RWPE2 (cell line): ENCODE measurements at regions not wholly inside any gene's neighbourhood (a gene's known extent, or its start where the extent isn't known, plus 50 kb on each side); places are given as distances from the start of the nearest gene placed in this dataset.

ENCODE experiments used
- ATAC-seq: fragments of 200-7000 bp; cut with Tn5 transposase; 3 replicates; pipeline ENCODE4 v1.9.1; 2021; ENCODE audit warnings: low read depth
- DNase-seq: peaks from one replicate; pipeline ENCODE4 v3.0.0-alpha.2; 2020; ENCODE audit warnings: low spot score
- H3K27ac ChIP-seq: fragments of 450-650 bp; 2 replicates; pipeline ENCODE4 v1.5.1; 2017; ENCODE audit warnings: mild to moderate bottlenecking; ENCODE audit not compliant: poor library complexity, severe bottlenecking
- H3K27me3 ChIP-seq: fragments of 250-450 bp; sonication (Bioruptor Pico); 2 replicates; pipeline ENCODE4 v1.5.1; 2021; ENCODE audit warnings: mild to moderate bottlenecking, moderate library complexity; ENCODE audit not compliant: insufficient read depth, poor library complexity, severe bottlenecking
- H3K36me3 ChIP-seq: fragments of 250-450 bp; sonication (Bioruptor Pico); 2 replicates; pipeline ENCODE4 v1.5.1; 2020; ENCODE audit warnings: low read depth, mild to moderate bottlenecking, moderate library complexity
- H3K4me1 ChIP-seq: fragments of 250-450 bp; sonication (Bioruptor Pico); 2 replicates; pipeline ENCODE4 v1.5.1; 2021; ENCODE audit warnings: mild to moderate bottlenecking, moderate library complexity; ENCODE audit not compliant: insufficient read depth, poor library complexity, severe bottlenecking
- H3K4me3 ChIP-seq: fragments of 250-450 bp; sonication (Bioruptor Pico); 2 replicates; pipeline ENCODE4 v1.5.1; 2021; ENCODE audit warnings: mild to moderate bottlenecking, moderate library complexity; ENCODE audit not compliant: severe bottlenecking
- H3K9me3 ChIP-seq: fragments of 250-450 bp; sonication (Bioruptor Pico); 2 replicates; pipeline ENCODE4 v1.5.1; 2021; ENCODE audit warnings: mild to moderate bottlenecking, moderate library complexity; ENCODE audit not compliant: severe bottlenecking
- CTCF ChIP-seq: fragments of 450-650 bp; IDR thresholded peaks from one replicate; pipeline ENCODE4 v1.5.1; 2017; ENCODE audit warnings: mild to moderate bottlenecking, moderate library complexity; ENCODE audit not compliant: poor library complexity, severe bottlenecking

DNA sequence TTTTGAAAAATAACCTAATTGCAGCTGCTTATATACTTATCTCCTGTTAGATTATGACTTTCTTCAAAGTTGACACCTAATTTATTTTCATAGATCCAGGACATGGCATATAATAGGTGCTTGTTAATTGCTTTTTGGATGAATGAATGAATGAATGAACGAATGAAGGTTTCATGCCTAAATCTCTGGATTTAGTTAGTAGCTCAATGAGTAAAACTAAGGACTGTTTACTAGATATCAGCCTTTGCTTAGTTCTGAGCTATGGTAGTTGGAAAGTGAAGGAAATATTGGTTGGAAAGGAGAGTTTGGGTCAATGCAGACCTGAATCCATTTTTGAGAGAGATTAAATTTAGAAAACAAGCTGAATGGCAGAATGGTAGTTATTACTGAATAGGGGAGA is 160.4 kb upstream of the SGO1 start:
- no peak for TF ChIP-seq CTCF
- DNase-seq (no peak), ATAC-seq (no peak)
- no peaks in the 10 kb centered on the region for H3K36me3 ChIP-seq
- no peak overlapping the region for H3K27ac ChIP-seq
- no peaks in the 10 kb centered on the region for H3K27me3 ChIP-seq
- H3K4me1 ChIP-seq: no peaks in the 10 kb centered on the region
- H3K9me3 ChIP-seq: no peaks in the 10 kb centered on the region
- no peak overlapping the region for H3K4me3 ChIP-seq

GRCh38 chr3:20344400-20344959 is 158.5 kb upstream of the SGO1 start:
- no peaks in the 10 kb centered on the region for H3K4me1 ChIP-seq
- no peaks in the 10 kb centered on the region for H3K27me3 ChIP-seq
- no peak overlapping the region for H3K27ac ChIP-seq
- no peaks in the 10 kb centered on the region for H3K9me3 ChIP-seq
- H3K4me3 ChIP-seq: no peak overlapping the region
- no peak for DNase-seq
- ATAC-seq: no peak
- no peaks in the 10 kb centered on the region for H3K36me3 ChIP-seq
- no peak for TF ChIP-seq CTCF

DNA sequence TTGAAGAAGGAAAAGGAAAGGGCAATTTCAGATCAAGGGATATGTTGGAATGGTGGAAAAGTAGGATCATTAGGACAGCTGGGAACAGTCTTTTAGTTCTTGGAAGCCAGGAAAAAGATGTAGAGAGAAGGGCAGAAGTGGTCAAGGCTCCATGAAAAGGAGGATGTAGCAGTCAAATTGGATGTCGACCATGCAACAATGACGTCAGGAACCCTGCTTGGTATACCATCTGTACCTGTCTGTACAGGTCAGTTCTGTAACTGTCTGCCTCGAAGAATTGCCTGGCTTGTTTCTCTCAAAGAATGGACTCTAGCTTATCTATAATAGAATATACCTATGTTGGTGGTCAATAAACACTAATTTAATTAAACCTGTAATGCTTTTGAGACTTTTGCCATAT is 157.8 kb upstream of the SGO1 start:
- DNase-seq: no peak
- Histone ChIP-seq H3K9me3 (no peaks in the 10 kb centered on the region), H3K27me3 (no peaks in the 10 kb centered on the region), H3K4me1 (no peaks in the 10 kb centered on the region), H3K36me3 (no peaks in the 10 kb centered on the region), H3K27ac (no peak overlapping the region), H3K4me3 (no peak overlapping the region)
- no peak for ATAC-seq
- TF ChIP-seq CTCF: no peak

DNA sequence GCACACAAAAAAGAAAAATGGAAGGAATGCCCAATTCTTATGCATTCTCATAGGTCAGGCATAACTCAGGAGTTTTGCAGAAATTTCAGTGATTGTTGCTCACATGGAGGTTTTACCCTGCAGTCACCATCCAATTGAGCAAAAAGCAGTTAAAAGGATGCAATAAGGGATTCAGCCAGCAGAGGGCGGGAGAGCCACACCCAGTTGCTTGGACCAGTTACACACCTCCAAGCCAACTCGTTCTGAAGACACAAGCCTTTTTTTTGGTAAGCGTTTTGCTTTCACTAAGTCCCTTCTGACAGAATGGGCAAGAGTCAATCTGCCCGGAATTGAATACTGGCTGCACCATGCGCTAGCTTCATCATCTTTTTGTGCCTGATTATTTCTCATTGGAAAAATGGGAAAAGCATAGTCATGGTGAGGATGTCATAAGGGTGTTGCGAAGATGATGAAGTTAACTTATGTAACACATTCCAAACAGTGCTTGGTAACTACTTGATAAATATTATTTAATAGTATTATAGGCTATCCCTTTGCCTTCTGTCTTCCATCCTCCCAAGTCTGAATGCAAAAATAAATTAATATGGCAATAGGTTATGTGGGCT is 154.4 kb upstream of the SGO1 start:
- TF ChIP-seq CTCF: peak; percentile 92
- no peaks in the 10 kb centered on the region for H3K36me3 ChIP-seq
- no peak overlapping the region for H3K4me3 ChIP-seq
- no peaks in the 10 kb centered on the region for H3K4me1 ChIP-seq
- no peaks in the 10 kb centered on the region for H3K9me3 ChIP-seq
- no peaks in the 10 kb centered on the region for H3K27me3 ChIP-seq
- ATAC-seq (peak; percentile 54; the same call in 2 of the 3 replicates), DNase-seq (no peak)
- H3K27ac ChIP-seq: no peak overlapping the region

DNA sequence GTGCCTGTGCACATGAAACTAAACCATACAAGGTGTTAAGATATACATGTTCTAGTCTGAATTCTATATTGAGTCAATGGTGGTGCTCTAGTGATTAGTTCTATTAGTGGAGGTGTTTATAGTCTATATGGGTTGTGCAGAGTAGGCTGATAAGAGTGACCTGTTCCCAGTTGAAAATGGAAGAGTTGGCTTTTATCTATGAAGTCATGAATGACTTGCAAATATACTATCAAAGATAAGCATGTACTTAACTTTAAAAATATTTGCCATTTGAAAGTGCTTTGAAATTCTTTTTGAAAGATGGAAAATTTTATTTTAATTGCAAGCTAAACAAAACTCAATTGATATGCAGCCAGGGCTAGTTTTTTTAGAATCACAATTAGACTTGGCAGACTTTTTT is 150.6 kb upstream of the SGO1 start:
- no peak for TF ChIP-seq CTCF
- no peaks in the 10 kb centered on the region for H3K27me3 ChIP-seq
- H3K4me1 ChIP-seq: no peaks in the 10 kb centered on the region
- H3K36me3 ChIP-seq: no peaks in the 10 kb centered on the region
- no peak overlapping the region for H3K27ac ChIP-seq
- no peaks in the 10 kb centered on the region for H3K9me3 ChIP-seq
- no peak overlapping the region for H3K4me3 ChIP-seq
- no peak for ATAC-seq
- DNase-seq: no peak
